Nephron progenitor cell (in vitro differentiated cells): ENCODE measurements at regions not wholly inside any gene's neighbourhood (a gene's known extent, or its start where the extent isn't known, plus 50 kb on each side); places are given as distances from the start of the nearest gene placed in this dataset.

Experiments used
- DNase-seq: peaks from one replicate; pipeline ENCODE4 v3.0.0; 2021
- H3K27ac Mint-ChIP-seq: 2 replicates; pipeline ENCODE4 v1.8.0; 2021; ENCODE audit warnings: mild to moderate bottlenecking, moderate library complexity, mixed read lengths
- H3K27me3 Mint-ChIP-seq: 2 replicates; pipeline ENCODE4 v1.8.0; 2021; ENCODE audit warnings: mild to moderate bottlenecking, low read depth, mixed read lengths; ENCODE audit not compliant: poor library complexity
- H3K36me3 Mint-ChIP-seq: 2 replicates; pipeline ENCODE4 v1.8.0; 2021; ENCODE audit warnings: low read depth, mixed read lengths
- H3K4me1 Mint-ChIP-seq: 2 replicates; pipeline ENCODE4 v1.8.0; 2021; ENCODE audit warnings: mixed read lengths
- H3K4me3 Mint-ChIP-seq: 2 replicates; pipeline ENCODE4 v1.8.0; 2021; ENCODE audit warnings: mild to moderate bottlenecking, moderate library complexity, mixed read lengths
- H3K9me3 Mint-ChIP-seq: 2 replicates; pipeline ENCODE4 v1.8.0; 2021; ENCODE audit warnings: mild to moderate bottlenecking, moderate library complexity, mixed read lengths
- TF ChIP-seq, protein P1 (sequence below): fragments of 200-600 bp; sonication (generic); IDR thresholded peaks from 2 replicates; pipeline ENCODE4 v1.5.0; 2021; ENCODE audit warnings: antibody characterized with exemption

DNA sequence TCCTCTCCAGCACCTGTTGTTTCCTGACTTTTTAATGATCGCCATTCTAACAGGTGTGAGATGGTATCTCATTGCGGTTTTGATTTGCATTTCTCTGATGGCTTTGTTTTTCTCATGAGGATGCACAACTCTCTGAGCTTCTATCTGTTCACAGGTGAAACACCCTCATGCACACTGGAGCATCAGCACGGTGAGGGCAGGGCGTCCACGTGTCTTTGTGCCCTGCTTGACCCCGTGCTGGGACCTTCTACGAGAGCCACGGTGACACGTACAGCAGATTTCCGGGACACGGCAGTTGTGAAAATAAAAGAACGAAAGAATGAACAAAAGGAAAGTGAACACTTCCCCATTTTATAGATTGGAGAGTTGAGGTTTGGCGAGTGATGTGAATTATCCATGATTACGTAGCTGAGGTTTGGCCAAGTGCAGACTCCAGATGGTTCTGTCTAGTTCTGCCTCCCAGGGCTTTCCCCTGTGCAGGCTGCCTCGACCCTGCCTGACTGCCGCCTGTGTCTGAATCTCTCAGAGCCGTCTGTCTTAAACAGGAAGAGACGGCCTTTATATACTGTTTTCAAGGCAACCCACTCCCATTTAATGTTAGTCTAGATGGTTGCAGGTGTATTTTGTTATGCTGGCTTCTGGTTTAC lies 67.8 kb upstream of the SORBS2 start:
- no peak overlapping the region for H3K27ac Mint-ChIP-seq
- TF ChIP-seq, protein P1, sequence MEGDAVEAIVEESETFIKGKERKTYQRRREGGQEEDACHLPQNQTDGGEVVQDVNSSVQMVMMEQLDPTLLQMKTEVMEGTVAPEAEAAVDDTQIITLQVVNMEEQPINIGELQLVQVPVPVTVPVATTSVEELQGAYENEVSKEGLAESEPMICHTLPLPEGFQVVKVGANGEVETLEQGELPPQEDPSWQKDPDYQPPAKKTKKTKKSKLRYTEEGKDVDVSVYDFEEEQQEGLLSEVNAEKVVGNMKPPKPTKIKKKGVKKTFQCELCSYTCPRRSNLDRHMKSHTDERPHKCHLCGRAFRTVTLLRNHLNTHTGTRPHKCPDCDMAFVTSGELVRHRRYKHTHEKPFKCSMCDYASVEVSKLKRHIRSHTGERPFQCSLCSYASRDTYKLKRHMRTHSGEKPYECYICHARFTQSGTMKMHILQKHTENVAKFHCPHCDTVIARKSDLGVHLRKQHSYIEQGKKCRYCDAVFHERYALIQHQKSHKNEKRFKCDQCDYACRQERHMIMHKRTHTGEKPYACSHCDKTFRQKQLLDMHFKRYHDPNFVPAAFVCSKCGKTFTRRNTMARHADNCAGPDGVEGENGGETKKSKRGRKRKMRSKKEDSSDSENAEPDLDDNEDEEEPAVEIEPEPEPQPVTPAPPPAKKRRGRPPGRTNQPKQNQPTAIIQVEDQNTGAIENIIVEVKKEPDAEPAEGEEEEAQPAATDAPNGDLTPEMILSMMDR: no peak
- H3K4me1 Mint-ChIP-seq: peaks cover 14% of the 10 kb centered on the region
- H3K9me3 Mint-ChIP-seq: peaks cover 6% of the 10 kb centered on the region
- no peaks in the 10 kb centered on the region for H3K36me3 Mint-ChIP-seq
- no peak for DNase-seq
- H3K27me3 Mint-ChIP-seq: peaks cover 2% of the 10 kb centered on the region
- no peak overlapping the region for H3K4me3 Mint-ChIP-seq

DNA sequence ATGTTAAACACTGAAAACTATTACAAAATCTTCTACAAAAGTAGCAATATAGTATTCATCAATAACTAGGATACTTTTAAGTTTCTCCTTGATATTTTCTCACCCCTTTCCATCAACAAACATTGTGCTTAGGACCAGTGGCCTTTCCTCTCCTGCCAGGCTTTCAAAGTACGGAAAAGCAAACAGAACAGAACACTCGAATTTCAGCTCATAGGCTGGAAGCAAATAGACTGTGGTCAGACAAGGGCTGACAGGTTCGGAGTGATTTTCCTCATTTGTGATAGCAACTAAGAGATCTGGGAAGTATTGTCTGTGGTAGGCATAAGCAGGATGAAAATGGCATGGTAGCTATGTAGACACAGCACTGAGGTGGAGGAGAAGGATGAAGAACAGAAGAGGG lies 68.6 kb upstream of the SORBS2 start:
- TF ChIP-seq, protein P1: no peak
- no peak for DNase-seq
- Mint-ChIP-seq H3K36me3 (no peaks in the 10 kb centered on the region), H3K9me3 (peaks cover 6% of the 10 kb centered on the region), H3K27ac (peak overlapping the region; percentile 7), H3K27me3 (peaks cover 2% of the 10 kb centered on the region), H3K4me3 (no peak overlapping the region), H3K4me1 (peaks cover 14% of the 10 kb centered on the region)

DNA sequence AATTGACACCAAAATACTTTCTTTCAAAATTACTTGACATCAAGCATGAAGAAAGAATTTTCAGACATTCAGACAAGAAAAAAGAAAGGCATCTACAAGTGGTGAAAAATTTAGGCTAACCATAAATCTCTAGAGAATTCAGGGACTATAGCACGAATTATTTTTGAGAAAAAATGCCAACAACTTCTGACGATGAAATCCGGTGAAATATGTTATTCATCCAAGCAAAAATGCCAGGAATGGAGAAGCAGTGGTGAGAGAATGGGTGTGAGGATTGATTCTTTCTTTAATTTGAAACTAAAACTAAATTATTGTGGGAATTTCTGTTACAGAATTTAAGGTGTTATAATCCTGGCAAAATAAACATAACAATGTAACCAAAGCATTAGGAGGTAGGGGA lies 69.4 kb upstream of the SORBS2 start:
- Mint-ChIP-seq H3K4me3 (no peak overlapping the region), H3K9me3 (peaks cover 6% of the 10 kb centered on the region), H3K27ac (no peak overlapping the region), H3K27me3 (peaks cover 2% of the 10 kb centered on the region), H3K36me3 (no peaks in the 10 kb centered on the region), H3K4me1 (peaks cover 14% of the 10 kb centered on the region)
- no peak for DNase-seq
- TF ChIP-seq, protein P1: no peak

DNA sequence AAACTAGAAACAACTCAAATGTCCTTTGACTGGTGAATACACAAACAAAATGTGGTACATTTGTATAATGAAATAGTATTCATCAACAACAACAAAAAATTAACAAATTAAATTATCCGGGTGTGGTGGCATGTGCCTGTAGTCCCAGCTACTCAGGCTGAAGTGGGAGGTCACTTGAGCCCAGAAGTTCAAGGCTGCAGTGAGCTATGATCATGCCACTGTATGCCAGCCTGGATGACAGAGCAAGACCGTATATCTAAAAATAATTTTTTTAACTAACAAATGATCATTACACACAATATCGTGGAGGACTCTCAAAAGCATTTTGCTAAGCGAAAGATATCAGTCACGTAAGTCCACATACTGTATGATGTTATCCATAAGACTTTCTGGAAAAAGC lies 71.6 kb upstream of the SORBS2 start:
- Mint-ChIP-seq H3K4me3 (no peak overlapping the region), H3K27me3 (peaks cover 1% of the 10 kb centered on the region), H3K4me1 (peaks cover 14% of the 10 kb centered on the region), H3K36me3 (no peaks in the 10 kb centered on the region), H3K27ac (no peak overlapping the region), H3K9me3 (peaks cover 13% of the 10 kb centered on the region)
- TF ChIP-seq, protein P1: no peak
- no peak for DNase-seq

DNA sequence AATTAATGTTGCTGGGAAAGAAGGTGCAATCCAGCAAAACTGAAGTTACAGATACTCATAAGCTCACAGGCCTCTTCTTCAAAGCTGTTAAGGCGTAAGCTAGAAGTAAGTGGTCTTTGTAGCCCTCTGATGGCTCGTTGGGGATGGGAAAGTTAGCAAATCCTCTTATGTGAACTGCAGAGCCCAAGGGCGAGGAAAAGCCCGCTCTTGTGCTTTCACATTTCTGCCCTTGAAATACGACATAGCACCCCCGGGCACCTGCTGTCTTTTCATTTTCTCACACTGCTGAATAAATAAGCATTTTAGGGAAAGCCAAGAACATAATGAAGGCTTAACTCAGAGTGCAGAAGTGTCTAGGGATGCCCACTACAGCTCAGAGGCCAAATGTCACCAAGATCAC lies 73.1 kb upstream of the SORBS2 start:
- Mint-ChIP-seq H3K27me3 (no peaks in the 10 kb centered on the region), H3K36me3 (peaks cover 8% of the 10 kb centered on the region), H3K4me3 (no peak overlapping the region), H3K27ac (no peak overlapping the region), H3K4me1 (peaks cover 17% of the 10 kb centered on the region), H3K9me3 (peaks cover 26% of the 10 kb centered on the region)
- TF ChIP-seq, protein P1: no peak
- DNase-seq: no peak

DNA sequence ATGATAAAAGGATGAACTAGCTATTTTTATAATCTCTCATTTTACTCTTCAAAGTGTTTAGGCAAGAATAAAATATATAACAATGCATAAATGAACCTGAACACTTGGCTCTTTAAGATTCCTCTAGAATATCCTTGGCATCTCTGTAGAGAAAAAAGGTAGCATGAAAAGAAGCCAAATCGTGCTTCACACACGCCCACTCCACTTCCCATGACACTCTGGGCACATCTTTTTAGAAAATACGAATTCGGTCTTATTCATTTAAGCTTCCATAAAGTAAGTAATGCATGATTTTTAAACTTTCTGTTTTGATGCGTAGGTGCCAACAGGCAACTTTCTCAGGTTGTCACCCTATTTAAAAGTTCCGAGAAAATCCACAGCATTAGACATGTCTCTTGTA lies 73.6 kb upstream of the SORBS2 start:
- Mint-ChIP-seq H3K36me3 (peaks cover 8% of the 10 kb centered on the region), H3K9me3 (peaks cover 29% of the 10 kb centered on the region), H3K4me3 (no peak overlapping the region), H3K4me1 (peaks cover 17% of the 10 kb centered on the region), H3K27ac (no peak overlapping the region), H3K27me3 (no peaks in the 10 kb centered on the region)
- TF ChIP-seq, protein P1: no peak
- no peak for DNase-seq
